Activated CD4-positive, alpha-beta T cell treated with anti-CD3 and anti-CD28 coated beads, Interleukin-2, amount 50 U/mL, for 4 hours (primary cell): ENCODE measurements at regions not wholly inside any gene's neighbourhood (a gene's known extent, or its start where the extent isn't known, plus 50 kb on each side); places are given as distances from the start of the nearest gene placed in this dataset.

Source experiments
- DNase-seq, 2 experiments: peaks; one replicate each; pipeline ENCODE4 v3.0.0-alpha.2; 2020

GRCh38 chr1:239603530-239603929, 217.2 kb downstream of the CHRM3 start:
- no peak for DNase-seq

- no peak for DNase-seq
Observed at GRCh38 chr1:239606850-239607400, 220.6 kb downstream of the CHRM3 start.

- no peak for DNase-seq
Observed at GRCh38 chr1:239608469-239608868, 222.1 kb downstream of the CHRM3 start.

- DNase-seq = no peak
Observed at GRCh38 chr1:239612379-239612778, 226.0 kb downstream of the CHRM3 start.

- DNase-seq = no peak
Observed at GRCh38 chr1:239616673-239617072, 230.3 kb downstream of the CHRM3 start.

- DNase-seq = no peak
Observed at GRCh38 chr1:239617259-239617658, 230.9 kb downstream of the CHRM3 start.

- no peak for DNase-seq
Observed at GRCh38 chr1:239617731-239618130, 231.4 kb downstream of the CHRM3 start.

GRCh38 chr1:239619190-239619589, 232.8 kb downstream of the CHRM3 start:
- no peak for DNase-seq

GRCh38 chr1:239630767-239631166, 244.4 kb downstream of the CHRM3 start:
- DNase-seq = no peak

GRCh38 chr1:239633432-239633831, 247.1 kb downstream of the CHRM3 start:
- no peak for DNase-seq

- DNase-seq = no peak
Observed at GRCh38 chr1:239635276-239635675, 248.9 kb downstream of the CHRM3 start.

- DNase-seq = no peak
Observed at GRCh38 chr1:239636347-239636746, 250.0 kb downstream of the CHRM3 start.

- no peak for DNase-seq
Observed at GRCh38 chr1:239644604-239645003, 258.2 kb downstream of the CHRM3 start.

- DNase-seq = no peak
Observed at GRCh38 chr1:239647045-239647444, 260.7 kb downstream of the CHRM3 start.

GRCh38 chr1:239647964-239648632, 261.7 kb downstream of the CHRM3 start:
- DNase-seq = no peak

- DNase-seq = no peak
Observed at GRCh38 chr1:239655023-239655422, 268.7 kb downstream of the CHRM3 start.

GRCh38 chr1:239657291-239657690, 270.9 kb downstream of the CHRM3 start:
- no peak for DNase-seq

- DNase-seq = no peak
Observed at GRCh38 chr1:239662950-239663349, 276.6 kb downstream of the CHRM3 start.

- no peak for DNase-seq
Observed at GRCh38 chr1:239672256-239672655, 285.9 kb downstream of the CHRM3 start.

GRCh38 chr1:239675735-239676134, 289.4 kb downstream of the CHRM3 start:
- DNase-seq = no peak

- DNase-seq = no peak
Observed at GRCh38 chr1:239676522-239677273, 290.3 kb downstream of the CHRM3 start.

GRCh38 chr1:239677362-239677761, 291.0 kb downstream of the CHRM3 start:
- DNase-seq = no peak

GRCh38 chr1:239678181-239678580, 291.8 kb downstream of the CHRM3 start:
- no peak for DNase-seq

GRCh38 chr1:239682046-239682445, 295.7 kb downstream of the CHRM3 start:
- DNase-seq = no peak
